GM12874 (cell line): ENCODE measurements at regions not wholly inside any gene's neighbourhood (a gene's known extent, or its start where the extent isn't known, plus 50 kb on each side); places are given as distances from the start of the nearest gene placed in this dataset.

Experiments
- TF ChIP-seq, protein P1 (sequence below): IDR thresholded peaks from 2 replicates; pipeline ENCODE4 v1.5.1; 2011; ENCODE audit warnings: low read depth, mild to moderate bottlenecking, control low read depth, low read length, moderate library complexity; ENCODE audit not compliant: insufficient read depth

DNA sequence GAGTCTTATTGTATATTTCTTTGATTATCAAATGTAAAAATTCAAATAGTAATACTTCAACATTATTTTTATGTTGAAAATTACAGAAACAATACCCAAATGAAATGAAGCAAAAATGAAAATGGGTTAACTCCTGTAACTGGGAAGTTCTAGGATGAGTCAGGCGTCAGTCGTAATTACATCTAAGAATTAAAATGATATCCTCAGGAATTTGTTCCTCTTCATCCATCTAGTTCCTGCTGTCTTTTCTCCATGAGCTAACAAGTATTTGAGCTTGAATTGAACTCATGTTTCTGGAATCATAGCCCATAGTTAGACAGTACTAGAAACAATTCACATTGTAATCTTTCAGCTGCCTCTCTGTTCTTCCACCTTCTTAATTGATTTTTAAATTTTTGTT, 568.3 kb upstream of the TLE4 start:
- TF ChIP-seq, protein P1, sequence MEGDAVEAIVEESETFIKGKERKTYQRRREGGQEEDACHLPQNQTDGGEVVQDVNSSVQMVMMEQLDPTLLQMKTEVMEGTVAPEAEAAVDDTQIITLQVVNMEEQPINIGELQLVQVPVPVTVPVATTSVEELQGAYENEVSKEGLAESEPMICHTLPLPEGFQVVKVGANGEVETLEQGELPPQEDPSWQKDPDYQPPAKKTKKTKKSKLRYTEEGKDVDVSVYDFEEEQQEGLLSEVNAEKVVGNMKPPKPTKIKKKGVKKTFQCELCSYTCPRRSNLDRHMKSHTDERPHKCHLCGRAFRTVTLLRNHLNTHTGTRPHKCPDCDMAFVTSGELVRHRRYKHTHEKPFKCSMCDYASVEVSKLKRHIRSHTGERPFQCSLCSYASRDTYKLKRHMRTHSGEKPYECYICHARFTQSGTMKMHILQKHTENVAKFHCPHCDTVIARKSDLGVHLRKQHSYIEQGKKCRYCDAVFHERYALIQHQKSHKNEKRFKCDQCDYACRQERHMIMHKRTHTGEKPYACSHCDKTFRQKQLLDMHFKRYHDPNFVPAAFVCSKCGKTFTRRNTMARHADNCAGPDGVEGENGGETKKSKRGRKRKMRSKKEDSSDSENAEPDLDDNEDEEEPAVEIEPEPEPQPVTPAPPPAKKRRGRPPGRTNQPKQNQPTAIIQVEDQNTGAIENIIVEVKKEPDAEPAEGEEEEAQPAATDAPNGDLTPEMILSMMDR = no peak

- TF ChIP-seq, protein P1 = no peak
Observed at GRCh38 chr9:79004032-79004431, 567.7 kb upstream of the TLE4 start.

DNA sequence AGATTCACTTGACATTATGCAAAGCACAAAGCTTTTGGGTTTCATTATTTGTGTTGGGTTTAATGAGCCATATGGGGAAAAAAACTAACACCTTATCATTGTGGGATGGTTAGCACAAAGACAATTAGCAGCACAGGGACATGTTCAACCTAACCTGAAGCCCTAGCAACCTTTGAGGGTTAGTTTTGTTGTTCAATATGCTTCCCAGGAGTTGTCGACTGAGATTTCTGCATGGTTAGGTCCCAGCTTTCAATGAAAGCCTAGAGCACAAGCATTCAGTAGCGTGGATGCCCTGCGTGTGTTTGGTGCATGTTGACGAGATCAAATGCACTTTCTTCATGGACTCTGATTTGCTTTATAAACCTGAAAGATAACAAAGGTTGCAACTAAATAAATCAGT, 565.2 kb upstream of the TLE4 start:
- TF ChIP-seq, protein P1 = no peak

DNA sequence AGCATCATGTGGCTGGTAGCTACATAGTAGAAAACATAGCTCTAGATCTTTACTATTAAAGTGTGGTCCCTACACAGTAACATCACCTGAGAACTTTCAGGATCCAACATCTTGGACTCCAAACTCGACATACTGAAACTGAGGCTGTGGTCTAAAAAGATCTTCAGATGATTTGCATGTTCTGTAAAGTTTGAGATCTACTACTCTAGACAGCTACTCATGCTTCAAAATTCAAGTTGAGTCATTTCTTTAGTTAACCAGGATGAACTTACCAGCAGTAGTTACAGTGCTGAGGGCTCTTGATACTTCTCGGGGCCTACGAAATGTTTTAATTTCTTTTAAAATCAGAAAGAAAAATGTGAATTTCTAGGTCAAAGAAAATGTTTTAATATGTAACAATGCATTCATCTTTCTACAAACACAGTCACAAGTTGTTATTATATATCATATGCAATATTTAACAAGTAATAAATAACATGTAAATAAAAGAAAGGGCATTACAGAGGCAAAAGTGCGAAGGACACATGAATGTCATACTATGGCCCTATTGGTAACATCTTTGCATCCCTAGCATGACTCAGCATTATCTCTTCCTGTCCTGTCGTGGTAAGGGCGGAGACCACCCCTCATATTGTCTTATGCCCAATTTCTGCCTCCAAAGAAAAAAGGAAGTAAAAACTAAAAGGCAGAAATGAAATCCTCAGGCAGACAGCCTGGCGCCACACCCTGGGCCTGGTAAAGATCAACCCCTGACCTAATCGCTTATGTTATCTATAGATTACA, 563.9 kb upstream of the TLE4 start:
- TF ChIP-seq, protein P1 = no peak

DNA sequence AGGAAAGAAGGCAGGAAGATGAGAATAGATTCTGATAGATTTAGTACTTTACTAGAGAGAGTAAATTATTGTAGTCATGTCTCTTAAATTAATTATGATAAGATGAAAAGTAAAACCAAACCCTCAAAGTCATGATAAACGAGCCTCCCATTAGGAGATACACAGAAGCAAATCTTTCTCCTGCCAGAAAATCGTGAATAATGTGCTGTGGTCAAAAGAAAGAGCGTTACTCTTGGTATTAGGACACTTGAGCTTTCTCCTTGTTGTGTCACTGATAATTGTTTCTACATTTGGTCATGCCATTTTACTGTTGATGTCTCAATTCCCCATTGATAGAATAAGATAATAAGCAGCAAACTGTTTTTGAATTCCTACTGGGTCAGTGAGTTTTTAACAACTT, 562.8 kb upstream of the TLE4 start:
- TF ChIP-seq, protein P1 = no peak

DNA sequence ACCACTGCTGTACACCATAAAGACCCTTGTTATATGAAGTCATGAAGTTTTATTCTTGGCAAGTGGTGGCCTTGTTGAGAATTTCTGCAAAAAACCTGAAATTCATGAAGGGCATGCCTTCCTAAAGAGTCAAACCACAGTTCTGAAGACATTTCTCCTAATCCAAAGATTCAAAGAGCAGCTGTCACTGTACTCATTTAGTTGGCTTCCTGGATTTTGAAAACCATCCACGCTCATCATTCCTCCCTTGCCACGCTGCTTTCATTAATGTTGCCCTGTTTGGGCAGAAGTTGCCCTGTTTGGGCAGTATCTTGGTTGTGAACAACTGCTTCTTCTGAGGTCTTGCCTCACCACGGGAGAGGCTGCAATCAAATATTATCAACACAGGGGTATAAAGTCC, 560.3 kb upstream of the TLE4 start:
- TF ChIP-seq, protein P1 = no peak

- TF ChIP-seq, protein P1 = no peak
Observed at GRCh38 chr9:79012561-79012960, 559.2 kb upstream of the TLE4 start.
